ENCODE measurements at regions not wholly inside any gene's neighbourhood (a gene's known extent, or its start where the extent isn't known, plus 50 kb on each side); places are given as distances from the start of the nearest gene placed in this dataset.

DNA sequence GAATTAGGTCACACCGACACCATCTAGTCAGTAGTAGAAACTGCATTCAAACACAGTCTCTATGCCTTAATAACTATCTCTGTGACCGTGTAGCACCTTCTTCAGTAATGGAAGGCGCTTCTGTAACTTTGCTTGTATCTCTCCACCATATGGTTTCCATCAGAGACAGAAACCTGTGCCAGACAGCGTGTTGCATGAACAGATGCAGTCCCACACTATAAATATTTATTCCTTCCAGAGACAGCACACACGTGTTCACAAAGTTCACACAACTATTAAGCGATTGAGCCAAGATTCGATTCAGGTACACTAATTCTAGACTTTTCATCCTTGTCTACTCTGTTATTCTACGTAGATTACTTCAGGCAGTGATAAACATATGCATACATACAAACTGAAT, 873.9 kb upstream of the MBL2 start (continued):
- TF ChIP-seq, protein P1, sequence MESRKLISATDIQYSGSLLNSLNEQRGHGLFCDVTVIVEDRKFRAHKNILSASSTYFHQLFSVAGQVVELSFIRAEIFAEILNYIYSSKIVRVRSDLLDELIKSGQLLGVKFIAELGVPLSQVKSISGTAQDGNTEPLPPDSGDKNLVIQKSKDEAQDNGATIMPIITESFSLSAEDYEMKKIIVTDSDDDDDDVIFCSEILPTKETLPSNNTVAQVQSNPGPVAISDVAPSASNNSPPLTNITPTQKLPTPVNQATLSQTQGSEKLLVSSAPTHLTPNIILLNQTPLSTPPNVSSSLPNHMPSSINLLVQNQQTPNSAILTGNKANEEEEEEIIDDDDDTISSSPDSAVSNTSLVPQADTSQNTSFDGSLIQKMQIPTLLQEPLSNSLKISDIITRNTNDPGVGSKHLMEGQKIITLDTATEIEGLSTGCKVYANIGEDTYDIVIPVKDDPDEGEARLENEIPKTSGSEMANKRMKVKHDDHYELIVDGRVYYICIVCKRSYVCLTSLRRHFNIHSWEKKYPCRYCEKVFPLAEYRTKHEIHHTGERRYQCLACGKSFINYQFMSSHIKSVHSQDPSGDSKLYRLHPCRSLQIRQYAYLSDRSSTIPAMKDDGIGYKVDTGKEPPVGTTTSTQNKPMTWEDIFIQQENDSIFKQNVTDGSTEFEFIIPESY (IDR thresholded peaks at IDR 0.05; ENCODE audit: extremely low read depth, insufficient replicate concordance, low read length) = no peak
- TF ChIP-seq CEBPB (IDR thresholded peaks at IDR 0.05; ENCODE audit: low read depth) (no peak), JUND (IDR thresholded peaks at IDR 0.05) (no peak)

DNA sequence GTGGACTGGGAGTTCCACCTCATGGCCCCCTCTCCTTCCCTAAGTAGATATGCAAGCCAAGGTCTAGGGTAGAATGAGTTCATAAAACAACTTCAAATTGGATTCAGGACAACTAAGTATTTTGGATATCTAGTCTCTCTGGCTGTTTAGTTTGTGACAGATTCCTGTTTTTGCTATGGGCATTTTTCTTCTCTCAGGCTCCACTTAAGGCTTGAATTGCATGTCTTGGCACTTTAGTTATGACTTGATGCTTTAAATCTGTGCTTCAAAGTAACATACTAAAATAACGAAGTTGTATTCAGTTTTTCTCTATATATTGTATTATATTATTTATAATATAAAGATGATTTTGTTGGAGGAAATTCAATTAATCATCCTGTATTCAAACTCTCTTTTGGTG, 873.4 kb upstream of the MBL2 start:
- ATAC-seq = no peak

More for the DNA sequence above, 873.4 kb upstream of the MBL2 start:
- Histone ChIP-seq H3K4me2 (ENCODE audit: low read length) (no peak overlapping the region), H3K79me2 (ENCODE audit: insufficient read depth, low read length) (no peaks in the 10 kb centered on the region), H3K9ac (ENCODE audit: low read length) (no peak overlapping the region), H2AFZ (ENCODE audit: low read depth, low read length, poor library complexity, severe bottlenecking) (no peak overlapping the region), H3K27ac (ENCODE audit: low read depth, low read length) (no peak overlapping the region), H3K4me1 (ENCODE audit: control insufficient read depth in 1 of 2, insufficient read depth in 2 of 2, low read length in 2 of 2) (no peaks in the 10 kb centered on the region), H3K9me2 (ENCODE audit: insufficient read depth) (no peaks in the 10 kb centered on the region), H3K4me3 (replicated peaks in 1 of 2; ENCODE audit: low read depth in 1 of 2, low read length in 2 of 2) (no peak overlapping the region), H3K36me3 (ENCODE audit: control insufficient read depth in 1 of 2, insufficient read depth in 2 of 2, low read length in 2 of 2) (no peaks in the 10 kb centered on the region), H3K27me3 (ENCODE audit: insufficient read depth, low read length) (no peaks in the 10 kb centered on the region), H3K9me3 (ENCODE audit: control insufficient read depth in 1 of 2, insufficient read depth in 1 of 2, low read depth in 1 of 2, low read length in 2 of 2) (peaks cover 4 to 9% of the 10 kb centered on the region in 2 experiments; a peak in 2 of 4 replicates), H4K20me1 (ENCODE audit: insufficient read depth) (no peaks in the 10 kb centered on the region)
- intact Hi-C loops (cut with micrococcal nuclease) = no loop called here
- POLR2A ChIA-PET = no interaction called here
- CTCF ChIA-PET = no interaction called here
- TF ChIP-seq POLR2AphosphoS5 (IDR thresholded peaks at IDR 0.05; ENCODE audit: low read depth, low read length) (no peak), ELF1 (IDR thresholded peaks at IDR 0.05; ENCODE audit: borderline replicate concordance, low read depth) (no peak), SIN3A (IDR thresholded peaks at IDR 0.05; ENCODE audit: low read depth) (no peak), EGR1 (IDR thresholded peaks at IDR 0.05; ENCODE audit: low read depth) (no peak), SRF (IDR thresholded peaks at IDR 0.05; ENCODE audit: low read depth) (no peak), ZNF274 (IDR thresholded peaks at IDR 0.05; ENCODE audit: low read depth, low read length) (no peak), ZFX (IDR thresholded peaks at IDR 0.05) (no peak), SP1 (IDR thresholded peaks at IDR 0.05; ENCODE audit: low read depth) (no peak), CEBPB (IDR thresholded peaks at IDR 0.05; ENCODE audit: low read depth) (no peak), EZH2phosphoT487 (IDR thresholded peaks at IDR 0.05; ENCODE audit: borderline replicate concordance) (no peak), EZH2 (IDR thresholded peaks at IDR 0.05) (no peak), FOSL1 (IDR thresholded peaks at IDR 0.05; ENCODE audit: low read depth) (no peak), RAD21 (IDR thresholded peaks at IDR 0.05; ENCODE audit: low read depth) (no peak), TCF7L2 (IDR thresholded peaks at IDR 0.05; ENCODE audit: borderline replicate concordance, extremely low read depth, insufficient read depth, insufficient read length) (no peak)
- TF ChIP-seq, protein P2, sequence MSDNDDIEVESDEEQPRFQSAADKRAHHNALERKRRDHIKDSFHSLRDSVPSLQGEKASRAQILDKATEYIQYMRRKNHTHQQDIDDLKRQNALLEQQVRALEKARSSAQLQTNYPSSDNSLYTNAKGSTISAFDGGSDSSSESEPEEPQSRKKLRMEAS (IDR thresholded peaks at IDR 0.05) = no peak
- TF ChIP-seq, protein P1 (IDR thresholded peaks at IDR 0.05; ENCODE audit: extremely low read depth, insufficient replicate concordance, low read length) = no peak
- TF ChIP-seq, protein P3, sequence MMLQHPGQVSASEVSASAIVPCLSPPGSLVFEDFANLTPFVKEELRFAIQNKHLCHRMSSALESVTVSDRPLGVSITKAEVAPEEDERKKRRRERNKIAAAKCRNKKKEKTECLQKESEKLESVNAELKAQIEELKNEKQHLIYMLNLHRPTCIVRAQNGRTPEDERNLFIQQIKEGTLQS (IDR thresholded peaks at IDR 0.05) = no peak
- TF ChIP-seq, protein P4, sequence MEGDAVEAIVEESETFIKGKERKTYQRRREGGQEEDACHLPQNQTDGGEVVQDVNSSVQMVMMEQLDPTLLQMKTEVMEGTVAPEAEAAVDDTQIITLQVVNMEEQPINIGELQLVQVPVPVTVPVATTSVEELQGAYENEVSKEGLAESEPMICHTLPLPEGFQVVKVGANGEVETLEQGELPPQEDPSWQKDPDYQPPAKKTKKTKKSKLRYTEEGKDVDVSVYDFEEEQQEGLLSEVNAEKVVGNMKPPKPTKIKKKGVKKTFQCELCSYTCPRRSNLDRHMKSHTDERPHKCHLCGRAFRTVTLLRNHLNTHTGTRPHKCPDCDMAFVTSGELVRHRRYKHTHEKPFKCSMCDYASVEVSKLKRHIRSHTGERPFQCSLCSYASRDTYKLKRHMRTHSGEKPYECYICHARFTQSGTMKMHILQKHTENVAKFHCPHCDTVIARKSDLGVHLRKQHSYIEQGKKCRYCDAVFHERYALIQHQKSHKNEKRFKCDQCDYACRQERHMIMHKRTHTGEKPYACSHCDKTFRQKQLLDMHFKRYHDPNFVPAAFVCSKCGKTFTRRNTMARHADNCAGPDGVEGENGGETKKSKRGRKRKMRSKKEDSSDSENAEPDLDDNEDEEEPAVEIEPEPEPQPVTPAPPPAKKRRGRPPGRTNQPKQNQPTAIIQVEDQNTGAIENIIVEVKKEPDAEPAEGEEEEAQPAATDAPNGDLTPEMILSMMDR (IDR thresholded peaks at IDR 0.05 in 2 of 3, conservative IDR thresholded peaks at IDR 0.05 in 1 of 3; ENCODE audit: borderline replicate concordance in 1 of 3, insufficient read depth in 1 of 3, low read depth in 2 of 3, low read length in 2 of 3) = no peak
- BruUV-seq (replicated peaks) = no TSS peak
- RAD21 ChIA-PET (ENCODE audit: low non-redundant PET in 1 of 2, low total read pairs in 2 of 2, uncharacterized antibody in 2 of 2, unreplicated experiment in 2 of 2) = no interaction called here
- DNase-seq (ENCODE audit: low read depth, low spot score) = no peak
